AG09309 (cell line): ENCODE measurements at regions not wholly inside any gene's neighbourhood (a gene's known extent, or its start where the extent isn't known, plus 50 kb on each side); places are given as distances from the start of the nearest gene placed in this dataset.

Experiments
- DNase-seq: peaks from one replicate; pipeline ENCODE4 v3.0.0-alpha.2; 2010; ENCODE audit warnings: low read depth
- H3K4me3 ChIP-seq: 2 replicates; pipeline ENCODE4 v1.5.1; 2011; ENCODE audit warnings: mild to moderate bottlenecking, low read depth, low read length, moderate library complexity; ENCODE audit not compliant: control insufficient read depth
- CTCF ChIP-seq: IDR thresholded peaks from 2 replicates; pipeline ENCODE4 v1.5.1; 2011; ENCODE audit warnings: mild to moderate bottlenecking, low read depth, low read length, inconsistent platforms; ENCODE audit not compliant: insufficient read depth, control insufficient read depth; ENCODE audit errors: missing control alignments

GRCh38 chr13:97131447-97131846 lies 90.7 kb upstream of the MBNL2 start:
- no peak for DNase-seq
- no peak overlapping the region for H3K4me3 ChIP-seq
- TF ChIP-seq CTCF: no peak

GRCh38 chr13:97133554-97133953 lies 88.6 kb upstream of the MBNL2 start:
- DNase-seq: no peak
- no peak overlapping the region for H3K4me3 ChIP-seq
- TF ChIP-seq CTCF: no peak

GRCh38 chr13:97133955-97134354 lies 88.2 kb upstream of the MBNL2 start:
- H3K4me3 ChIP-seq: no peak overlapping the region
- TF ChIP-seq CTCF: no peak
- DNase-seq: no peak

- no peak for DNase-seq
- TF ChIP-seq CTCF: no peak
- no peak overlapping the region for H3K4me3 ChIP-seq
Observed at GRCh38 chr13:97134364-97135095, 87.6 kb upstream of the MBNL2 start.

GRCh38 chr13:97135883-97136282 lies 86.2 kb upstream of the MBNL2 start:
- H3K4me3 ChIP-seq: no peak overlapping the region
- no peak for DNase-seq
- TF ChIP-seq CTCF: no peak

- no peak for TF ChIP-seq CTCF
- DNase-seq: no peak
Observed at GRCh38 chr13:97136418-97136817, 85.7 kb upstream of the MBNL2 start.

More at GRCh38 chr13:97136418-97136817, 85.7 kb upstream of the MBNL2 start:
- H3K4me3 ChIP-seq: no peak overlapping the region
